ENCODE measurements at regions not wholly inside any gene's neighbourhood (a gene's known extent, or its start where the extent isn't known, plus 50 kb on each side); places are given as distances from the start of the nearest gene placed in this dataset.

DNA sequence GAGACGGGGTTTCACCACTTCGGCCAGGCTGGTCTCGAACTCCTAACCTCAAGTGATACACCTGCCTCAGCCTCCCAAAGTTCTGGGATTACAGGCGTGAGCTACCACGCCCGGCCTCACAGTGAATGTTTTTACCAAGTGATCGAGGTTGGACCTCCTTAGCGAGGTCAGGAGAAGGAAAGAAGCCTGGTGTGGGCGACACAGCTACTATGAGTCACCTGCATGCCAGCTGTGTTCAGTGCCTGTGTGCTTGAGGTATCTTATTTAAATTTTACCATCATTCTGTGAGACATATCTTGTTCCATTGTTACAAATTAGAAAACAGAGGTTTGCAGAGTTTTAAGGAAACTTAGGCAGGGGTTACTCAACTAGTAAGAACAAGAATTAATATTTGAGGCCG lies 174.8 kb upstream of the DYNLRB2 start:
- DNase-seq, result no peak
- Mint-ChIP-seq H3K9me3 (no peaks in the 10 kb centered on the region), H3K4me3 (no peak overlapping the region), H3K27me3 (ENCODE audit: low read depth in 2 of 2) (peaks cover 0 to 6% of the 10 kb centered on the region in 2 donors), H3K27ac (no peak overlapping the region), H3K36me3 (no peaks in the 10 kb centered on the region), H3K4me1 (no peaks in the 10 kb centered on the region)
- no peak for ATAC-seq
- intact Hi-C loops (cut with micrococcal nuclease), result no loop called here
- no peaks in the 10 kb centered on the region for H3K36me3 ChIP-seq (ENCODE audit: control insufficient read depth, insufficient read depth, low read length)
- 87% methylated on average over 10 of the region's 10 CpGs for WGBS (ENCODE audit: insufficient coverage)
- no peaks in the 10 kb centered on the region for H3K4me1 ChIP-seq (ENCODE audit: control insufficient read depth, insufficient read depth, low read length)
- H3K27ac ChIP-seq (ENCODE audit: low read length), result no peak overlapping the region
- no peaks in the 10 kb centered on the region for H3K9me3 ChIP-seq (ENCODE audit: control insufficient read depth, insufficient read depth, low read length)
- H3K27me3 ChIP-seq (ENCODE audit: control insufficient read depth, insufficient read depth, low read length), result no peaks in the 10 kb centered on the region
- TF ChIP-seq, protein P1, sequence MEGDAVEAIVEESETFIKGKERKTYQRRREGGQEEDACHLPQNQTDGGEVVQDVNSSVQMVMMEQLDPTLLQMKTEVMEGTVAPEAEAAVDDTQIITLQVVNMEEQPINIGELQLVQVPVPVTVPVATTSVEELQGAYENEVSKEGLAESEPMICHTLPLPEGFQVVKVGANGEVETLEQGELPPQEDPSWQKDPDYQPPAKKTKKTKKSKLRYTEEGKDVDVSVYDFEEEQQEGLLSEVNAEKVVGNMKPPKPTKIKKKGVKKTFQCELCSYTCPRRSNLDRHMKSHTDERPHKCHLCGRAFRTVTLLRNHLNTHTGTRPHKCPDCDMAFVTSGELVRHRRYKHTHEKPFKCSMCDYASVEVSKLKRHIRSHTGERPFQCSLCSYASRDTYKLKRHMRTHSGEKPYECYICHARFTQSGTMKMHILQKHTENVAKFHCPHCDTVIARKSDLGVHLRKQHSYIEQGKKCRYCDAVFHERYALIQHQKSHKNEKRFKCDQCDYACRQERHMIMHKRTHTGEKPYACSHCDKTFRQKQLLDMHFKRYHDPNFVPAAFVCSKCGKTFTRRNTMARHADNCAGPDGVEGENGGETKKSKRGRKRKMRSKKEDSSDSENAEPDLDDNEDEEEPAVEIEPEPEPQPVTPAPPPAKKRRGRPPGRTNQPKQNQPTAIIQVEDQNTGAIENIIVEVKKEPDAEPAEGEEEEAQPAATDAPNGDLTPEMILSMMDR (IDR thresholded peaks at IDR 0.05), result no peak
- no peak overlapping the region for H3K4me3 ChIP-seq (ENCODE audit: low read length)

DNA sequence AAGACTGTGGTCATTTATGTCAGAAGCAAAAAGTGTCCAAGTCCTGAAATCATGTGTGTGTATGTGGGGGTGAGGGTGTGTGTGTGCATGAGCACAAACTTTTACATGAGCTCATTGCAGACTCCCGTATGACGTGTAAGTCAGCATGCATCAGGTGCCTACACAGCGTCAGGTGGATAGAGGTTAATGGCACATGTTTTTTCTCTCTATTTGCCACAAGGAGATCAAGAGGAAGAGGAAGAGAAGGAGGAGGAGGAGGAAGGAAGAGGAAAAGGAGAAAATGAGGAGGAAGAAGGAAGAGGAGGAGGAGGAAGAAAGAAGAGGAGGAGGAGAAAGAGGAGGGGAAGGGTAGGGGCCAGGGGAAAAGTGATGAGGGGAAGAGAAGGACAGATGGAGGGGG lies 178.0 kb upstream of the DYNLRB2 start:
- no peak overlapping the region for H3K4me3 ChIP-seq (ENCODE audit: low read length)
- H3K27me3 ChIP-seq (ENCODE audit: control insufficient read depth, insufficient read depth, low read length), result no peaks in the 10 kb centered on the region
- ATAC-seq, result no peak
- no peaks in the 10 kb centered on the region for H3K9me3 ChIP-seq (ENCODE audit: control insufficient read depth, insufficient read depth, low read length)
- Mint-ChIP-seq H3K27ac (no peak overlapping the region), H3K9me3 (no peaks in the 10 kb centered on the region), H3K4me3 (no peak overlapping the region), H3K4me1 (no peaks in the 10 kb centered on the region), H3K27me3 (ENCODE audit: low read depth in 2 of 2) (peaks cover 0 to 6% of the 10 kb centered on the region in 2 donors), H3K36me3 (no peaks in the 10 kb centered on the region)
- no peaks in the 10 kb centered on the region for H3K4me1 ChIP-seq (ENCODE audit: control insufficient read depth, insufficient read depth, low read length)
- intact Hi-C loops (cut with micrococcal nuclease), result no loop called here
- no peak overlapping the region for H3K27ac ChIP-seq (ENCODE audit: low read length)
- TF ChIP-seq, protein P1 (IDR thresholded peaks at IDR 0.05), result no peak
- no peaks in the 10 kb centered on the region for H3K36me3 ChIP-seq (ENCODE audit: control insufficient read depth, insufficient read depth, low read length)
- WGBS (ENCODE audit: insufficient coverage), result 70% methylated on average over 3 of the region's 3 CpGs
- DNase-seq, result no peak

DNA sequence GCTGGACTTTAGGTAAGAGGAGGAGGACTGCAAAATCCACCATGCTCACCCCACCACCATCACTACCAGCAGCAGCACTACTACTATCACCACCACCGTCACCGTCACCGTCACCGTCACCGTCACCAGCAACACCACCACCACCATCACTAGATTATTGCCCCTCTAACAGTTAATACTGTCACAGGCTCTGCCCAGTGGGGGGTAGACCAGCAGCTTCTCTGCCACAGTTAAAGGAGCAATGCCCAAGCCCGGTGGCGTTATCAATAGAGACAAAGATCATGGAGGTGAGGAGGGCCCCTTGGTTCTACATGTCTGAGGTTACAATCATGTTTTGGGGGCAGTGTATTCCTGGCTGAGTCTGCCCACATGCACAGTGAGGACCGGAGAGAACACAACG lies 184.4 kb upstream of the DYNLRB2 start:
- intact Hi-C loops (cut with micrococcal nuclease), result no loop called here
- Histone ChIP-seq H3K27me3 (ENCODE audit: control insufficient read depth, insufficient read depth, low read length) (no peaks in the 10 kb centered on the region), H3K9me3 (ENCODE audit: control insufficient read depth, insufficient read depth, low read length) (no peaks in the 10 kb centered on the region), H3K4me1 (ENCODE audit: control insufficient read depth, insufficient read depth, low read length) (no peaks in the 10 kb centered on the region), H3K27ac (ENCODE audit: low read length) (no peak overlapping the region), H3K36me3 (ENCODE audit: control insufficient read depth, insufficient read depth, low read length) (no peaks in the 10 kb centered on the region), H3K4me3 (ENCODE audit: low read length) (no peak overlapping the region)
- Mint-ChIP-seq H3K27ac (no peak overlapping the region), H3K9me3 (no peaks in the 10 kb centered on the region), H3K27me3 (ENCODE audit: low read depth in 2 of 2) (peaks cover 0 to 3% of the 10 kb centered on the region in 2 donors), H3K36me3 (no peaks in the 10 kb centered on the region), H3K4me1 (no peaks in the 10 kb centered on the region), H3K4me3 (no peak overlapping the region)
- WGBS (ENCODE audit: insufficient coverage), result 83% methylated on average over 9 of the region's 9 CpGs
- no peak for ATAC-seq
- TF ChIP-seq, protein P1 (IDR thresholded peaks at IDR 0.05), result no peak
- DNase-seq, result no peak

DNA sequence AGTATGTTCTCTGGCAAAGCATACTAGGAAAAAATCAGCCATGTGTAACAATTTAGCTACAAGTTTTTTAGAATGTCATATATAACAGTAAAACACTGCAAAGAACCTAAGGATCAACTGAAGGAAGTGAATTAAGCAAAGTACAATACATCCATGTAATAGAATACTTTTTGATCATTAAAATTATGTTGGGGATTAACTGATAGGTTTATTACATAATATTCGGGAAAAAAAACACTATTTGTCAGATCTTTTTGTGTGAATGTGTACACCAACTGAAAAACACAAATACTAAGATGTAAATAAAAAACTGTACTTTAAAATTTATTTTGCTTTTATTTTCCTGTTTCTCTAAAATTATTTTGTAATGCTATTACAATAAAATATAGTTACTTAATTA lies 185.5 kb upstream of the DYNLRB2 start:
- Histone ChIP-seq H3K27ac (ENCODE audit: low read length) (no peak overlapping the region), H3K9me3 (ENCODE audit: control insufficient read depth, insufficient read depth, low read length) (no peaks in the 10 kb centered on the region), H3K36me3 (ENCODE audit: control insufficient read depth, insufficient read depth, low read length) (no peaks in the 10 kb centered on the region), H3K27me3 (ENCODE audit: control insufficient read depth, insufficient read depth, low read length) (no peaks in the 10 kb centered on the region), H3K4me1 (ENCODE audit: control insufficient read depth, insufficient read depth, low read length) (no peaks in the 10 kb centered on the region), H3K4me3 (ENCODE audit: low read length) (no peak overlapping the region)
- H3K36me3 Mint-ChIP-seq, result no peaks in the 10 kb centered on the region
- no peak overlapping the region for H3K27ac Mint-ChIP-seq
- TF ChIP-seq, protein P1 (IDR thresholded peaks at IDR 0.05), result no peak
- intact Hi-C loops (cut with micrococcal nuclease), result no loop called here
- no peaks in the 10 kb centered on the region for H3K4me1 Mint-ChIP-seq
- DNase-seq (no peak), ATAC-seq (no peak)
- H3K4me3 Mint-ChIP-seq, result no peak overlapping the region
- H3K27me3 Mint-ChIP-seq (ENCODE audit: low read depth in 2 of 2), result peaks cover 0 to 6% of the 10 kb centered on the region in 2 donors
- H3K9me3 Mint-ChIP-seq, result no peaks in the 10 kb centered on the region
- WGBS (ENCODE audit: insufficient coverage), result no CpG with 5 or more reads among the region's 1 CpG
